IPS-NIHi7 (cell line): ENCODE measurements at regions not wholly inside any gene's neighbourhood (a gene's known extent, or its start where the extent isn't known, plus 50 kb on each side); places are given as distances from the start of the nearest gene placed in this dataset.
"Not testable (repeated sequence)": the region's sequence is repeated elsewhere in the genome, so short reads cannot be mapped to it uniquely, and the experiment has no call there.

ENCODE experiments used
- DNase-seq: peaks from one replicate; pipeline ENCODE4 v3.0.0; 2012; ENCODE audit warnings: mixed read lengths; ENCODE audit errors: extremely low spot score

- no peak for DNase-seq
Observed at GRCh38 chr2:150137338-150138069, 350.0 kb downstream of the RND3 start.

DNA sequence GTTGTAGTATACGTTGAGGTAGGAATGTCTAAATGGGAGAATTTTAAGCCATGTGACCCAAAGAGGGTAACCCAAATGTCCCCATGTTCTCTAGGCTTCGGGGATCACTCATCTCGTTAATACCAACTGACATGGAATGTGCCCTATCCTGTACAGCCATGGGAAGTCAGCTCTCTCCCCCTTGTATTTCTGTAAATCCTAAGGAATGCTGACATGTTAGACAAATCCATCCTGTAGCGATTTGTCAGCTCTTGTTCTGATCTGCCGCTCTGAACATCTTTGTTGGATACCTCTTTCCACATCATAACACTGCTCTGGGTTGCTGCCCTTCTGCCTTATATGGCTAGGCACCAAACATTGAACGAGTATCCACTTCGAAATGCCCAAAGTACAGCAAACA is 350.6 kb downstream of the RND3 start:
- no peak for DNase-seq

GRCh38 chr2:150136401-150136800 is 351.1 kb downstream of the RND3 start:
- no peak for DNase-seq

GRCh38 chr2:150135223-150135883 is 352.1 kb downstream of the RND3 start:
- DNase-seq: no peak

DNA sequence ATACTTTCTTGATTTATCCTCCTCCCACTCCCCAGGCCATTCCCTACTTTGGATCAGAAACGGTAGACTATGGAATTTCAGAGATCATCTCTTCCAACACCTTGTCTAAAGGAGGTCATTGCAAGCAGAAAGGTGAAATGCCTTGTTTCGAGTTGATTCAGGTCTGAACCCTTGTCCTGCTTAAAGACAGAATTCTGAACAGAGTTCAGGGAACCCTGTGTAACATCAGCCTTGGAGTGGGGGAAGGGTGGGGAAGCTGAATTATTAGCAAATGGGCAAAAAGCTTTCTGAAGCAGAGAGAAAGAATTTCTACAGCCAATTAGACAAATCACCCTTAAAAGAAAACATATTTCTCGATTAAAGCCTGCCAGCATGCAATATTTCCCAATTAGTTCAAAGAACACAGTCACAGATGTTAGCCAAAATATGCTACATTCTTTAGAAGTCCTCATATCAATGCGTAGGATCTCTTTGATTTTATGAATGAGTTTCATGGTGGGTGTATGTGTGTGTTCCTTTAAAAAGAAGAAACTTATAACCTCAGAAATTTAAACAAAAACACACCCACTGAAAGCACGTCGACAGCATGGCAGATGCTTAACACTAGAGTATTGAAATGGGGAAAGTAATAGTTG is 353.1 kb downstream of the RND3 start:
- no peak for DNase-seq

DNA sequence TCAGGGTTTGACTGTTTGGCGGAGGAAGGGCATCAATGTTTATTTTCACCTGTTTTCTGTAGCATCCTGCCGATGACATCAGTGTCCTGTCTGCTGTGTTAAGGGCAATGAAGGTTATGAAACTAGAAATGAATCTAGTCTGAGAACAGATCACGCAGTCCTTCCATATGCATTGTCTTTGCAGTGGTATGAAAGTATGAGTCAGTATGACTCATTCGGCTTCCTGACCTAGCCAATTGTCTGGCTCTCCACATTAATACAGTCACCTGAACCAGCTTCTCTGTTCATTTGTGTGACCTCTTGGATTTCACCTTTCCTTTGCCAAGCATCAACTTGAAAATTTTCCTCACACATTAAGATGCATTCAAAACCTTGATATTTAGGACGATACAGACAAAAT is 353.8 kb downstream of the RND3 start:
- no peak for DNase-seq

- DNase-seq: no peak
Observed at GRCh38 chr2:150129921-150130575, 357.4 kb downstream of the RND3 start.

DNA sequence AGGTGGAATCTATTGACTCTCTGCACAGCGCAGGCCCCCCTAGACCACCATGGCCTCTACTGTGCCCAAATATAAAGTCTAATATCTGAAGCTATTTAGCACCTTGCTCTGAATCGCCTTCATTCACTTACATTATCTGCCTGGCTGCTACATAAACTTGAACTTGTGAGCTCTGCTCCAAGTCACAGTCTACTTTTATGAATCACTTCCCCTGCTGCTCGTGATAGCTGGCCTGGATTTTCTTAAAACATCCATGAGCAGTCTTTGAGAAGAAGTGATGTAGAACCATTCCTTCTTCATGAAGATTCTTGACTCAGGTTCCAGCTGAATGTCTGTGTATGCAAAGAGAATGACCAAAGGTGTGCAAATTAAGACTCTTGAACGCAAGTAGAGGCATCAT is 359.5 kb downstream of the RND3 start:
- DNase-seq: no peak

GRCh38 chr2:150127346-150127990 is 360.0 kb downstream of the RND3 start:
- no peak for DNase-seq

GRCh38 chr2:150126839-150127238 is 360.6 kb downstream of the RND3 start:
- no peak for DNase-seq

- no peak for DNase-seq
Observed at GRCh38 chr2:150126143-150126740, 361.2 kb downstream of the RND3 start.

DNA sequence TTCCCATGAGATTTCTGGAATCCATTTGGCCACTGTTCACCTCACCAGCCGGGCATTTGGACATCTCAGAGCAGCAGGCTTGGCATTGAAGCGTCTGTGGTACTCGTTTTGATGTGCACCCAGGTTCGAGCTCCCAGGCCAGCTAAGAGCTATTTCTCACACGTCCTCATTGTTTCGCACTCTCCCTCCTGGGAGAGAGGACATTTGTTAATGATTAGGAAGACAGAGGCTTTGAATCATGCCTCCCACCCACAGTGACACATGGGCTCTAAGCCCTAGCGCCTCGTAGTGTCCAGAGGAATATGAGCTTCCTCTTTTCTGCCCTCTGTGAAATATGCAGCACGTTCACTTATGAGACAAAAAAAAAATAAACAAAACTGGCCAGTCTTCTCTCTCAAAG is 361.8 kb downstream of the RND3 start:
- peak; percentile 22 for DNase-seq

GRCh38 chr2:150125188-150125587 is 362.3 kb downstream of the RND3 start:
- DNase-seq: no peak

GRCh38 chr2:150124739-150125138 is 362.7 kb downstream of the RND3 start:
- DNase-seq: no peak

DNA sequence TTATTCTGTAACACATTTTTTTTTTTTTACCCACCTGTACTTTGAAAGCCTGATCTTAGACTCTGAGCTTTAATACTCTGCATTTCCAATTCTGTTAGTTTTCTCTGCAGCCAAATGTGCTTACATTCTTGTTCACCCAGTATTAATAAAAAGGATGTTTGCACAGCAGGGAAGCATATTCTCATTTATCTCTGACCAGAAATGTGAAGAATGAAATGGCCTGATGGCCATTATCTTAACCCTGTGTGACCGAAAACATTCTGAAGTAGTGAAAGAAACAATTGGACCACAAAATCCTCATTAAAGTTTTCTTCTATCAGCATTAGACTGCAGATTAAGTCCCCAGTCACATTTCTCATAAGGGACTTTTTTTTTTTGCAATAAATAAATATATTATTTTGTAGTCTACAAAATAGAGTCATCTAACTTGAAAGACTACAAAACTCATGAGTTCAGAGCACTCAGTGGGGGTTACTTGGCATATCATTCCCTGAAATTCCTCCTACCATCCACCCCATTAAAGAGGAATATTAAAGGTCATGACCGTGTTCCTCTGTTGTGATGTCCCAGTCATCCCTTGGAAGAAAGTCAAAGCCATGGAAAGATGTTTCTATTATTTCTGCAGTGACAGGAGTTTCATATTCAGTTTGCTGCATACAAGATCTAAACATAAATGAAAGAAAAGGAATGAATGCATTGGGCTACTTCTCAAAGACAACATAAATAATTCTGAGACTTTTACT is 364.4 kb downstream of the RND3 start:
- no peak for DNase-seq

DNA sequence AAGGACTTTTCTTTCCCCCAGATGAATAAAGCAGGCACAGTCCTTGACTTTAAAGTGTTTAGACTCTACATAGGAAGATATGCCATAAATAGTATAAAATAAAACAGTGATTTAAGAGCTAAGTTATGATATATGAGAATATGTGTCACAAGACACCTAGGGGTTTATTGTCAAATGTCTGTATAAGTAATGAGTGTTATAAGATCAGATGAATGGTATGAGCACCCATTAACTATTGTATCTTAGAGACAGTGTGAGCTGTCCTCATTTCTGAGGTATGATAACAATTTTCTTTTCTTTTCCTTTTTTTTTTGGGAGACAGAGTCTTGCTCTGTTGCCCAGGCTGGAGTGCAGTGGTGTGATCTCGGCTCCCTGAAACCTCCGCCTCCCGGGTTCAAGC is 365.3 kb downstream of the RND3 start:
- no peak for DNase-seq

- peak; percentile 17 for DNase-seq
Observed at GRCh38 chr2:150120326-150120955, 367.0 kb downstream of the RND3 start.

GRCh38 chr2:150119819-150120218 is 367.6 kb downstream of the RND3 start:
- DNase-seq: no peak

DNA sequence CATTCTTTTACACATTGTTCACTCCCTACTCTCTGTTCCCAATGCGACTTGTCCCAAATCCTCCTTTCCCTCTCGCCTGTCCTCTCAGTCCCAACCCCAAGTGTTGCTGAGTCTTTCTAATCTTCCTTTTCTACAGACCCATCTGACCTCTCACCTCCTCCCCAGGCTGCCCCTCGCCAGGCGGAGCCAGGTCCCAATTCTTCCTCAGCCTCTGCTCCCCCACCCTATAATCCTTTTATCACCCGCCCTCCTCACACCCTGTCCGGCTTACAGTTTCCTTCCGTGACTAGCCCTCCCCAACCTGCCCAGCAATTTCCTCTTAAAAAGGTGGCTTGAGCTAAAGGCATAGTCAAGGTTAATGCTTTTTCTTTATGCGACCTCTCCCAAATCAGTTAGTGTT is 373.4 kb downstream of the RND3 start:
- not testable (repeated sequence) for DNase-seq

DNA sequence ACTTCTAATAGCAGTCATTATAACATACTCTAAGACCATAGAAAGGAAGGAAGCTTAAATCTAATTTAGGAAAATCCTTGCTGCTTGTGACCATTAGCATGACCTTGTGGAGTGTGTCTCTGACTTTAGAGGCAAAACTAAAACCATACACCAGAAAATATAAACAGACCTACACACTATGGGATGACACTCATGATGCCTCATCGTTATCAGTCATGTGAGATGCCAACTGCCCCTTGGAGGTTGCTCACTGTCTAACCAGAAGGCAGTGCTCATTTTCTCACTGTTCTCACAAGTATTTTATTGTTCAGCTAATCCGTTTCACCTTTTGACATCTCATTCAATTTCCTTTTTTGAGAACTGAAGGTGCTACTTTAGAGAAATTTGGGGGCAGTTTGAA is 376.9 kb downstream of the RND3 start:
- no peak for DNase-seq
